PC-9 (cell line): ENCODE measurements at regions not wholly inside any gene's neighbourhood (a gene's known extent, or its start where the extent isn't known, plus 50 kb on each side); places are given as distances from the start of the nearest gene placed in this dataset.

ENCODE experiments used
- CTCF ChIP-seq: fragments of 200-600 bp; sonication (generic); conservative IDR thresholded peaks from 2 replicates; pipeline ENCODE4 v1.6.1; 2017; ENCODE audit warnings: mixed run types, antibody characterized with exemption, mild to moderate bottlenecking, moderate library complexity
- EZH2 ChIP-seq: fragments of 200-600 bp; sonication (generic); IDR thresholded peaks from 2 replicates; pipeline ENCODE4 v1.8.0; 2017; ENCODE audit warnings: antibody characterized with exemption, low read depth

GRCh38 chr6:10297832-10298231 lies 117.0 kb downstream of the TFAP2A start:
- TF ChIP-seq EZH2 (no peak), CTCF (no peak)
